ENCODE measurements at regions not wholly inside any gene's neighbourhood (a gene's known extent, or its start where the extent isn't known, plus 50 kb on each side); places are given as distances from the start of the nearest gene placed in this dataset.

- Histone ChIP-seq H3K9me3 (ENCODE audit: control insufficient read depth, insufficient read depth, low read depth, low read length) (no peaks in the 10 kb centered on the region), H3K27ac (ENCODE audit: low read length) (no peak overlapping the region), H3K27me3 (ENCODE audit: control insufficient read depth, insufficient read depth, low read length) (no peaks in the 10 kb centered on the region), H3K4me1 (ENCODE audit: control insufficient read depth, insufficient read depth, low read length) (no peaks in the 10 kb centered on the region), H3K4me3 (ENCODE audit: low read depth in 2 of 2, low read length in 2 of 2) (no peak overlapping the region), H3K36me3 (ENCODE audit: control insufficient read depth, insufficient read depth, low read length) (no peaks in the 10 kb centered on the region)
- DNase-seq (ENCODE audit: low read depth, low spot score) (no peak), ATAC-seq (no peak)
- BruUV-seq (replicated peaks): no TSS peak
- intact Hi-C loops (cut with micrococcal nuclease; ENCODE audit: unreplicated experiment): no loop called here
- in situ Hi-C loops (cut with HindIII; ENCODE audit: low pct_unique_long_range_greater_than_20kb, low sequenced_read_pairs): no loop called here
- POLR2A ChIA-PET: no interaction called here
- CTCF ChIA-PET: interaction anchor here (0.7 kb wide), 1 partner anchor 187 kb away, joined by 6 read pairs; no protein-coding TSS in a partner anchor
- no peak for TF ChIP-seq CTCF (IDR thresholded peaks at IDR 0.05)
- no peak for TF ChIP-seq SIN3A (IDR thresholded peaks at IDR 0.05; ENCODE audit: borderline replicate concordance, insufficient read depth, low read depth, low read length)
- no peak for TF ChIP-seq REST (IDR thresholded peaks at IDR 0.05; ENCODE audit: insufficient read depth in 1 of 2, low read depth in 2 of 2, low read length in 1 of 2)
- no peak for TF ChIP-seq TCF7L2 (IDR thresholded peaks at IDR 0.05; ENCODE audit: low read depth, low read length)
- TF ChIP-seq POLR2AphosphoS5 (IDR thresholded peaks at IDR 0.05; ENCODE audit: low read depth, low read length): no peak
Measured at GRCh38 chr20:52448513-52449232, 257.1 kb upstream of the ZFP64 start.

- ATAC-seq: no peak
- no TSS peak for BruUV-seq (replicated peaks)
Measured at GRCh38 chr20:52447225-52447551, 255.6 kb upstream of the ZFP64 start.

More at GRCh38 chr20:52447225-52447551, 255.6 kb upstream of the ZFP64 start:
- Histone ChIP-seq H3K27ac (ENCODE audit: low read length) (no peak overlapping the region), H3K27me3 (ENCODE audit: control insufficient read depth, insufficient read depth, low read length) (no peaks in the 10 kb centered on the region), H3K4me3 (ENCODE audit: low read depth in 2 of 2, low read length in 2 of 2) (no peak overlapping the region), H3K36me3 (ENCODE audit: control insufficient read depth, insufficient read depth, low read length) (no peaks in the 10 kb centered on the region), H3K9me3 (ENCODE audit: control insufficient read depth, insufficient read depth, low read depth, low read length) (no peaks in the 10 kb centered on the region), H3K4me1 (ENCODE audit: control insufficient read depth, insufficient read depth, low read length) (no peaks in the 10 kb centered on the region)
- POLR2A ChIA-PET: no interaction called here
- no peak for TF ChIP-seq TCF7L2 (IDR thresholded peaks at IDR 0.05; ENCODE audit: low read depth, low read length)
- no peak for TF ChIP-seq REST (IDR thresholded peaks at IDR 0.05; ENCODE audit: insufficient read depth in 1 of 2, low read depth in 2 of 2, low read length in 1 of 2)
- TF ChIP-seq CTCF (IDR thresholded peaks at IDR 0.05): no peak
- TF ChIP-seq SIN3A (IDR thresholded peaks at IDR 0.05; ENCODE audit: borderline replicate concordance, insufficient read depth, low read depth, low read length): no peak
- no peak for TF ChIP-seq POLR2AphosphoS5 (IDR thresholded peaks at IDR 0.05; ENCODE audit: low read depth, low read length)
- CTCF ChIA-PET: no interaction called here
- no peak for DNase-seq (ENCODE audit: low read depth, low spot score)
- in situ Hi-C loops (cut with HindIII; ENCODE audit: low pct_unique_long_range_greater_than_20kb, low sequenced_read_pairs): no loop called here
- intact Hi-C loops (cut with micrococcal nuclease; ENCODE audit: unreplicated experiment): no loop called here
